Spleen (tissue), 7 donors: ENCODE measurements at regions not wholly inside any gene's neighbourhood (a gene's known extent, or its start where the extent isn't known, plus 50 kb on each side); places are given as distances from the start of the nearest gene placed in this dataset.

Source experiments
- CTCF ChIP-seq, 11 experiments: fragments of 200-600 bp in 7 of 11; fragments of 450-650 bp in 4 of 11; sonication (generic) in 4 of 11; IDR thresholded peaks in 8 of 11; conservative IDR thresholded peaks in 3 of 11; 1 replicate in 7 of 11; 2 replicates in 4 of 11; pipeline versions ENCODE4 v1.4.0 to v1.8.0; 2016 to 2021; ENCODE audit warnings: antibody characterized with exemption in 11 of 11, inconsistent platforms in 4 of 11, mild to moderate bottlenecking in 1 of 11
- POLR2A ChIP-seq, 3 donors: fragments of 450-650 bp; IDR thresholded peaks; one replicate each; pipeline ENCODE4 v1.5.1; 2017; ENCODE audit warnings: antibody characterized with exemption in 3 of 3, mild to moderate bottlenecking in 1 of 3
- donor health status: DM: no; HTN: no; CAD: no; lungs with moderate emphysema.
- donor health status: DM: no; HTN: no; CAD: no.
- donor health status: DM: no; HTN: no; CAD: no.

DNA sequence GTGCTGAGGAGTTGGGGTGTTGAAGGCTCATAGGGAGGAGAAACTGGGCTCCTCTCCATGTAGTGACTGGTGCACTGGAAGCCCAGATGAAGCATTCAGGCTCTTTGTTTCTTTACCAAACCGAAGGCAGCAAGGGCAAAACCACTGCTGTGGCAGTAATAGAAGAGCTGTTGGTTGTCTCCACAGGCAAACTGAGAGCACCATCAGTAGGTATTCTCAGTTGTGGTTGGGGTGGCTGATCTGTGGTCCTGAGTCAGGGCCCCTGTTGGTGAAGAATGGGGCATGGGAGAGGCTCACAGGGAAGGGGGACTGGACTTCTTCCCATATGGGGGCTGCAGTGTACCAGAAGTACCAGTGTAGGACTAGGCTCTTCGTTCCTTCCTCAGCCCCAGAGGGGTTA, 460.2 kb upstream of the IMPG1 start:
- TF ChIP-seq CTCF (IDR thresholded peaks at IDR 0.05 in 8 of 11, conservative IDR thresholded peaks at IDR 0.05 in 3 of 11) = no peak
- TF ChIP-seq POLR2A (IDR thresholded peaks at IDR 0.05) = no peak
